Neuronal stem cell (in vitro differentiated cells): ENCODE measurements at regions not wholly inside any gene's neighbourhood (a gene's known extent, or its start where the extent isn't known, plus 50 kb on each side); places are given as distances from the start of the nearest gene placed in this dataset.

Source experiments
- DNase-seq: peaks from one replicate; pipeline ENCODE4 v3.0.0-alpha.2; 2013; ENCODE audit warnings: low spot score
- H2AFZ ChIP-seq: one replicate; pipeline ENCODE4 v1.6.1; 2013; ENCODE audit warnings: mild to moderate bottlenecking, low read length, inconsistent platforms
- H2AK5ac ChIP-seq: 2 replicates; pipeline ENCODE4 v1.6.1; 2013; ENCODE audit warnings: low read depth, mild to moderate bottlenecking, inconsistent platforms, low read length, moderate library complexity, mixed read lengths
- H2BK120ac ChIP-seq: 2 replicates; pipeline ENCODE4 v1.6.1; 2013; ENCODE audit warnings: low read depth, mild to moderate bottlenecking, inconsistent platforms, low read length, moderate library complexity, mixed read lengths
- H2BK12ac ChIP-seq: one replicate; pipeline ENCODE4 v1.6.1; 2013; ENCODE audit warnings: low read length, inconsistent platforms
- H2BK15ac ChIP-seq: 2 replicates; pipeline ENCODE4 v1.6.1; 2013; ENCODE audit warnings: mild to moderate bottlenecking, low read length, inconsistent platforms, mixed read lengths
- H2BK5ac ChIP-seq: one replicate; pipeline ENCODE4 v1.6.1; 2013; ENCODE audit warnings: inconsistent platforms, mild to moderate bottlenecking, low read length, moderate library complexity
- H3K14ac ChIP-seq: one replicate; pipeline ENCODE4 v1.6.1; 2013; ENCODE audit warnings: low read length, inconsistent platforms
- H3K18ac ChIP-seq: 2 replicates; pipeline ENCODE4 v1.6.1; 2013; ENCODE audit warnings: low read length, inconsistent platforms
- H3K23ac ChIP-seq: 2 replicates; pipeline ENCODE4 v1.6.1; 2013; ENCODE audit warnings: low read depth, mild to moderate bottlenecking, mixed read lengths, low read length, inconsistent platforms; ENCODE audit not compliant: poor library complexity
- H3K27ac ChIP-seq: replicated peaks from 3 replicates; pipeline ENCODE4 v1.5.1; 2013; ENCODE audit warnings: low read length, inconsistent platforms
- H3K27me3 ChIP-seq, 3 experiments: 2 replicates each; pipeline ENCODE4 v1.6.1; 2013; ENCODE audit warnings: low read length in 3 of 3, mild to moderate bottlenecking in 2 of 3, inconsistent platforms in 1 of 3, low read depth in 1 of 3, mixed read lengths in 1 of 3, moderate library complexity in 1 of 3; ENCODE audit not compliant: control insufficient read depth in 3 of 3, insufficient read depth in 3 of 3
- H3K36me3 ChIP-seq, 2 donors: replicated peaks in 1 of 2; 2 replicates each; pipeline ENCODE4 v1.6.1; 2013; ENCODE audit warnings: low read length in 2 of 2; ENCODE audit not compliant: control insufficient read depth in 2 of 2, insufficient read depth in 2 of 2
- H3K4ac ChIP-seq: 2 replicates; pipeline ENCODE4 v1.6.1; 2013; ENCODE audit warnings: inconsistent platforms, mild to moderate bottlenecking, low read length, moderate library complexity
- H3K4me1 ChIP-seq, 2 donors: 1 replicate in 1 of 2; 2 replicates in 1 of 2; pipeline ENCODE4 v1.6.1; 2013; ENCODE audit warnings: low read length in 2 of 2, low read depth in 1 of 2; ENCODE audit not compliant: control insufficient read depth in 2 of 2, insufficient read depth in 1 of 2
- H3K4me2 ChIP-seq: one replicate; pipeline ENCODE4 v1.6.1; 2013; ENCODE audit warnings: mild to moderate bottlenecking, low read length, inconsistent platforms; ENCODE audit not compliant: insufficient read depth, poor library complexity, severe bottlenecking
- H3K4me3 ChIP-seq, 2 donors: 2 replicates each; pipeline ENCODE4 v1.5.1; 2013; ENCODE audit warnings: low read length in 2 of 2, mild to moderate bottlenecking in 2 of 2, inconsistent platforms in 1 of 2, moderate library complexity in 1 of 2
- H3K79me1 ChIP-seq: one replicate; pipeline ENCODE4 v1.6.1; 2013; ENCODE audit warnings: low read depth, mild to moderate bottlenecking, inconsistent platforms, low read length, moderate library complexity
- H3K9ac ChIP-seq: one replicate; pipeline ENCODE4 v1.6.1; 2013; ENCODE audit warnings: mild to moderate bottlenecking, low read depth, low read length, inconsistent platforms; ENCODE audit not compliant: poor library complexity
- H3K9me3 ChIP-seq, 2 donors: replicated peaks in 1 of 2; 2 replicates each; pipeline versions ENCODE3 to v1.6.1; 2013; ENCODE audit warnings: low read length in 2 of 2, mild to moderate bottlenecking in 2 of 2, inconsistent platforms in 1 of 2, low read depth in 1 of 2, mixed read lengths in 1 of 2, moderate library complexity in 1 of 2; ENCODE audit not compliant: control insufficient read depth in 2 of 2, insufficient read depth in 1 of 2
- H4K8ac ChIP-seq: one replicate; pipeline ENCODE4 v1.6.1; 2013; ENCODE audit warnings: low read depth, mild to moderate bottlenecking, inconsistent platforms, low read length, moderate library complexity
- H4K91ac ChIP-seq: one replicate; pipeline ENCODE4 v1.6.1; 2013; ENCODE audit warnings: low read length, low read depth, mild to moderate bottlenecking, inconsistent platforms; ENCODE audit not compliant: poor library complexity
- WGBS, 2 donors: extraction: QIAGEN DNeasy Blood & Tissue Kit; methylation state at CpG; one replicate each; pipeline ENCODE4 v1.1.7; 2013; ENCODE audit warnings: missing lambda C conversion rate in 2 of 2, mixed read lengths in 1 of 2; ENCODE audit not compliant: insufficient read length in 2 of 2, insufficient replicate concordance in 1 of 2; ENCODE audit errors: extremely low coverage in 2 of 2; 5-methylcytosine and 5-hydroxymethylcytosine counted together

DNA sequence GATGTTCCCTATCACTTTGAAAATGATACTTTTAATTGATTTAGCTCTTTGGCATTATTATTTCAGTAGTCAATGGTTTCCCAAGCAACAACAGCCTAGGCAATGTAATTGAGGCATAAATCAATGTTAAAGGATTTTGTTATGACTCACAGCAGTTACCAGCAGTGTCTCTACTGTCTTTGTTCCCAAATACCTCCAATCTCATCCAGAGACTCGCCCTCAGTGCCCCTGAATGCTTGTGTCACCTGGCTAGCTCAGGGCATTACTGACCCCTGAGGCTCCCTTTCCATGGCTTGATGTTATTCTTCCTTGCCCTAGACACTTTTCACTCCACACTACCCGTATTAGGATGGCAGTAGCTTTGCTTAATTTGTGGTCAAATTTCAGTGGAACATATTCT lies 227.2 kb downstream of the SQOR start:
- Histone ChIP-seq H2AFZ (no peak overlapping the region), H4K8ac (no peak overlapping the region), H2BK15ac (no peak overlapping the region), H4K91ac (no peak overlapping the region), H3K14ac (no peak overlapping the region), H3K23ac (no peak overlapping the region), H2BK5ac (no peak overlapping the region), H3K79me1 (no peaks in the 10 kb centered on the region), H3K4me2 (no peak overlapping the region), H3K27me3 (no peaks in the 10 kb centered on the region), H2BK12ac (no peak overlapping the region), H3K18ac (no peak overlapping the region), H2BK120ac (no peak overlapping the region), H3K36me3 (no peaks in the 10 kb centered on the region), H3K9ac (no peak overlapping the region), H3K4me3 (no peak overlapping the region), H3K9me3 (no peaks in the 10 kb centered on the region), H3K4me1 (no peaks in the 10 kb centered on the region), H2AK5ac (no peak overlapping the region), H3K27ac (no peak overlapping the region), H3K4ac (no peak overlapping the region)
- no peak for DNase-seq
- no CpG with 5 or more reads among the region's 2 CpGs for WGBS, 2 donors

DNA sequence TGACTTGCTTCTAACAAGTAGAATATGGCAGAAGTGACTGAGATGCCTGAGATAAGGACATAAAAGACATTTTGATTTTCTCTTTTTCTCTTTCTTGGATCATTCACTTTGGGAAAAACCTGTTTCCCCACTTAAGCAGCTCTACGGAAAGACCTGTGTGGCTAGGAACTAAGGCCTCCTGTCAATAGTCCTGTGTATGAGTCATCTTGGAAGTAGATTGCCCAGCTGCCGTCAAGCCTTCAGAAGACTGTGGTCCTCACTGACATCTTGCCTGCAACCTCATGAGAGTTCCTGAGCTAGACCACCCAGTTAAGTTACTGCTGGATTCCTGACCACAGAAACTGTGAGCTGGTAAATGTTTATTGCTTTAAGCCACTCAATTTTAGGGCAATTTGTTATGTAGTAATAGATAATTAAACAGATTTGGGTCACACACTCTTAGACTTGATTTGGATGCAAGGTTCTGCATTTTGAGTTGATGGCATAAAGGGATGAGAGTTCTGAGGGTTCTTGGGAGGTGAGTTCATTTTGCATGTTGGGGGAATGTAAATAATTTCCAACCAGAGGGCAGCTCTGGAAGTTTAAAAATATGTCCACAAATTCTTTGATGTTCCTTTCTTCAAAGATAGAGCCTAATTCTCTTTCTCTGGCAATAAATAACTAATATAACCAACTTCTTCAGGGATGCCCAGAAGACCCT lies 229.2 kb downstream of the SQOR start:
- H3K4me2 ChIP-seq, result no peak overlapping the region
- no peak overlapping the region for H4K8ac ChIP-seq
- H3K14ac ChIP-seq, result no peak overlapping the region
- no peak overlapping the region for H2BK120ac ChIP-seq
- no peak overlapping the region for H3K9ac ChIP-seq
- no peak overlapping the region for H2AFZ ChIP-seq
- no CpG with 5 or more reads among the region's 2 CpGs for WGBS, 2 donors
- H3K4me1 ChIP-seq, result no peaks in the 10 kb centered on the region
- H3K79me1 ChIP-seq, result no peaks in the 10 kb centered on the region
- no peak overlapping the region for H3K23ac ChIP-seq
- no peaks in the 10 kb centered on the region for H3K27me3 ChIP-seq
- H2AK5ac ChIP-seq, result no peak overlapping the region
- no peak overlapping the region for H3K4me3 ChIP-seq
- no peaks in the 10 kb centered on the region for H3K9me3 ChIP-seq
- no peak overlapping the region for H4K91ac ChIP-seq
- no peak for DNase-seq
- no peak overlapping the region for H3K27ac ChIP-seq
- no peak overlapping the region for H2BK5ac ChIP-seq
- no peak overlapping the region for H3K4ac ChIP-seq
- H3K36me3 ChIP-seq, result no peaks in the 10 kb centered on the region
- no peak overlapping the region for H3K18ac ChIP-seq
- H2BK12ac ChIP-seq, result no peak overlapping the region
- H2BK15ac ChIP-seq, result no peak overlapping the region

DNA sequence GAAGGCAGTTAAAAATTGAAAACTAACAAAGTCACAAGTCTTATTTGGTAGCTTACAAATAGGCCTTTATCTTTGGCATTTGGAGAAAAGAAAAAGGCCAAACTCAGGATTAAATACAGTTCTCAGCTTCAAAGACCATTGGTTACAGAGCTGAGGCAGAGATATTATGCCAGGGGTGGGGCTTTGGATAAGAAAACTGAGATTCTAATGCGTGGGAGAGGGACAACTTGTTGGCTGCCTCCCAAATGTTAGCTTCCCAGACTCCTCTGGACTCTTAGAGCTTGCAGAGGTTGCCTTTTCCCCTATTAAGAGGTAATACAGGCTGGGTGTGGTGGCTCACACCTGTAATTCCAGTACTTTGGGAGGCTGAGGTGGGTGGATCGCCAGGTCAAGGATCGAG lies 231.8 kb downstream of the SQOR start:
- H4K8ac ChIP-seq, result no peak overlapping the region
- no peak overlapping the region for H2BK5ac ChIP-seq
- H3K14ac ChIP-seq, result no peak overlapping the region
- no peak overlapping the region for H3K18ac ChIP-seq
- H3K4me1 ChIP-seq, result no peaks in the 10 kb centered on the region
- no peaks in the 10 kb centered on the region for H3K27me3 ChIP-seq
- no peak overlapping the region for H3K4me2 ChIP-seq
- H2AK5ac ChIP-seq, result no peak overlapping the region
- no peak overlapping the region for H4K91ac ChIP-seq
- no peak overlapping the region for H3K4ac ChIP-seq
- no peak overlapping the region for H3K27ac ChIP-seq
- H2BK15ac ChIP-seq, result no peak overlapping the region
- H3K79me1 ChIP-seq, result no peaks in the 10 kb centered on the region
- no peak overlapping the region for H2BK12ac ChIP-seq
- H3K36me3 ChIP-seq, result no peaks in the 10 kb centered on the region
- no peaks in the 10 kb centered on the region for H3K9me3 ChIP-seq
- no CpG with 5 or more reads among the region's 3 CpGs for WGBS, 2 donors
- no peak overlapping the region for H3K23ac ChIP-seq
- H3K4me3 ChIP-seq, result no peak overlapping the region
- DNase-seq, result no peak
- H3K9ac ChIP-seq, result no peak overlapping the region
- H2AFZ ChIP-seq, result no peak overlapping the region
- H2BK120ac ChIP-seq, result no peak overlapping the region

DNA sequence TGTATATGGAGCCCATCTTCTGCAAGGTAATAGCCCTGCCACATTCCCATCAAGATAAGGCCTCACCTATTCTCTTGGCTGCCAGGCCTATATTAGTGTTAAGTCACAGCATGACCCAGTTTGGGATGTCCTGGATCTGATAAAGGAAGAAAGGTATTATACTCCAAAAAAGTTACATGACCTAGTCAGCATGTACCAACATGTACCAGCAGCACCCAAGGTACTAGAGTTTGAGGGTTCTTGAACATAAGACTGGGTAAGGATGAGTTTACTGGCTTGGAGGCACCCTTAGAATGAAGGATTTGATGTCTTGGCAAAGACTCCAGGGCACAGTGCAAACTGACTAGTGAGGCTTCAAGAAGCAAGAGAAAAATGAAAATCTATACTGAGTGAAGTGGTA lies 232.5 kb downstream of the SQOR start:
- no peak overlapping the region for H2BK5ac ChIP-seq

More for the DNA sequence above, 232.5 kb downstream of the SQOR start:
- no peak overlapping the region for H3K9ac ChIP-seq
- H3K4me2 ChIP-seq, result no peak overlapping the region
- no peak overlapping the region for H2BK120ac ChIP-seq
- no peak overlapping the region for H2BK12ac ChIP-seq
- no peak overlapping the region for H2AK5ac ChIP-seq
- H3K27ac ChIP-seq, result no peak overlapping the region
- H3K4ac ChIP-seq, result no peak overlapping the region
- H3K36me3 ChIP-seq, result no peaks in the 10 kb centered on the region
- H3K4me3 ChIP-seq, result no peak overlapping the region
- no peak overlapping the region for H3K14ac ChIP-seq
- no peaks in the 10 kb centered on the region for H3K27me3 ChIP-seq
- H3K18ac ChIP-seq, result no peak overlapping the region
- H3K4me1 ChIP-seq, result no peaks in the 10 kb centered on the region
- H3K79me1 ChIP-seq, result no peaks in the 10 kb centered on the region
- H2AFZ ChIP-seq, result no peak overlapping the region
- H4K91ac ChIP-seq, result no peak overlapping the region
- DNase-seq, result no peak
- no peak overlapping the region for H2BK15ac ChIP-seq
- H3K23ac ChIP-seq, result no peak overlapping the region
- H3K9me3 ChIP-seq, result no peaks in the 10 kb centered on the region
- no peak overlapping the region for H4K8ac ChIP-seq
